GM18511 (cell line): ENCODE measurements at regions not wholly inside any gene's neighbourhood (a gene's known extent, or its start where the extent isn't known, plus 50 kb on each side); places are given as distances from the start of the nearest gene placed in this dataset.

Experiments used
- ATAC-seq: cut with Tn5 transposase; IDR thresholded peaks from one replicate; pipeline ENCODE4 v1.9.1; 2021; ENCODE audit warnings: mild to moderate bottlenecking, moderate library complexity; ENCODE audit not compliant: unreplicated experiment

GRCh38 chr15:97200161-97200560, 760.3 kb upstream of the ARRDC4 start:
- no peak for ATAC-seq

GRCh38 chr15:97210277-97210676, 750.2 kb upstream of the ARRDC4 start:
- no peak for ATAC-seq

- no peak for ATAC-seq
Observed at GRCh38 chr15:97215629-97216028, 744.9 kb upstream of the ARRDC4 start.

- ATAC-seq: no peak
Observed at GRCh38 chr15:97224191-97224641, 736.3 kb upstream of the ARRDC4 start.

DNA sequence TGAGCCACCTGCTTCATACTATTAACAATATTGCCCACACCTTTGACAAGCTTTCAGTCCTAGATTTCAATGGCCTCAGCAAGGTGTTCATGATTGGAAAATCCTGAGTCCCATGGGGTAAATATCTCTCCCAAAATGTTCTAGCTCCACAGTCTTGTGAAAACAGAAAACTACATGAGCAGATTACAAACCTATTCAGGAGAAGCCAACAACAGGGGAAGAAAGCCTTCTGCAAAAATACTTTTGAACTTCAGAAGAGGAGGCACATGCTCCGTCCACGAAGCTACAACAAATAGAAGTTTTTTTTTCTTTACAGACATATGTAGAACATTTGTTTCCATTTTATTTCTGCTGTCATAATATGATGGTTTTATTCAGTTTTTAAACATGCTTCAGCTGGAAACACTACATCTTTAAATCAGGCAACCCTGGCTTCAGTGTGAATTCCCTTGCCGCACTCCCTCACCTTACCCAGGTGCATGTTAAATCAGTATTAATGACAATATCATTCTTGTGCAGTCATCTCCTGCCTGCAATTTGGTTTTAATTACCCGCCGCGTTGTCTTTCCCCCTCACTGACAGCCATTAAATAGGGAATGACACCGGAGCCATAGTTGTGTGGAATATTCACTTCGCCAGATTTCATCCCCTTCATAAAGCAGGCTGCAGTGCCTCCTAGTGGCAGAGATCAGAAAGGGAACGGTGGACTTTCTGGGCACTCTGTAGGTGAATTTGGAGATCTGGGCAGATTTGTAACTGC, 725.5 kb upstream of the ARRDC4 start:
- no peak for ATAC-seq

DNA sequence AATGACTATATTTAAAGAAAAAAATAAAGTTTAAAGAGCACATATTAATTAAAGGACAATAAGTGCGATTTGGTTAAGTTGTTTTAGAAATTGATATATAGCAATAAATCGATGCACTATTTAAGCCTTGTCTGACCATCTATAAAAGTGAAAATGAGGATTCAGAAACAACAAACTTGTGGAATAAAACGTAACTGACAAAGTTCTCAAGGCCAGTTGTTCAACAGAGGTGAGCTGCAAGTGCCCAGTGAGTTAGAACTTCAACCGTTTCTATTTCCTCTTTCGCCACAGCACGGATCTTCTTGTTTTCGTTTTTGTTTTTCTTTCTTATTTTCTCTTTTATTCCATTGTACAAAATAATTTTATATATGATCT, 724.9 kb upstream of the ARRDC4 start:
- no peak for ATAC-seq

GRCh38 chr15:97236140-97236539, 724.4 kb upstream of the ARRDC4 start:
- no peak for ATAC-seq

DNA sequence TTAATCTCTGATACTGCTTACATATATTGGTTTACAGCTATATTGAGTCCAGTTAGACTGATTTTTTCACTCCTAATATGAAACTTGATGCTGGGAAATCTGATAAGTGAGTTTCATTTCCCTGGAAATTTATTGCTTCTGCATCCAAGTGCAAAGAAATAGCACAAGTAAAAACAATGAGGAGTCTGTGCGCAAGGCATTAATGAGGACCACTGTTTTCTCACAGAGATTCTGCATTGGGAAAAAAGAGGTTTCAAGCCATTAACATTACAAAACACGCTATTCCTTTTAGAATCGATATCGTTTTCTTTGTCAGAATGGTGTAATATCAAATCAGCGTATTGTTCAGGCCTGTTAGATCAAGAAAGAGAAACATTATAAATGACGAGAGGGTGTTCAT, 723.3 kb upstream of the ARRDC4 start:
- no peak for ATAC-seq

GRCh38 chr15:97248376-97248775, 712.1 kb upstream of the ARRDC4 start:
- ATAC-seq: no peak

GRCh38 chr15:97259943-97260342, 700.6 kb upstream of the ARRDC4 start:
- ATAC-seq: no peak

GRCh38 chr15:97301166-97301565, 659.3 kb upstream of the ARRDC4 start:
- no peak for ATAC-seq

- ATAC-seq: no peak
Observed at GRCh38 chr15:97316362-97316761, 644.1 kb upstream of the ARRDC4 start.

DNA sequence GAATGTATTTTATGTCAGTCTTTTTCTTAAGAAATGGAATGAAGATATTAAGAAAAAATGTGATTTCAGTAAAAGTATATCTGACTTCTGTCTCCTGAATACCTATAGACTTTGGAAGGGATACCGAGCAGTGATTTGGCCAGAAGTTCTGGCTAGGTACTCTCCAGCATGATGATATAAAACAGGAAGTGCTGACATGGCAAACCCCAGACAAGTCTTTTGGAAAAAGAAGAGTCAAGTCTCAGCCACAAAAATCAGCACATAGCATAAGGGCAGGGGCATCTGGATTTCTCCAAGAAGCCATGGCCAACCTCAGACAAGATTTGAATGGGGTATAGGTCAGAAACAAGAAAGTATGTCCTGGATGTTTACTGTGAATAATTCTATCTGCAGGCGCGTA, 643.3 kb upstream of the ARRDC4 start:
- ATAC-seq: no peak

GRCh38 chr15:97319291-97319690, 641.2 kb upstream of the ARRDC4 start:
- no peak for ATAC-seq

DNA sequence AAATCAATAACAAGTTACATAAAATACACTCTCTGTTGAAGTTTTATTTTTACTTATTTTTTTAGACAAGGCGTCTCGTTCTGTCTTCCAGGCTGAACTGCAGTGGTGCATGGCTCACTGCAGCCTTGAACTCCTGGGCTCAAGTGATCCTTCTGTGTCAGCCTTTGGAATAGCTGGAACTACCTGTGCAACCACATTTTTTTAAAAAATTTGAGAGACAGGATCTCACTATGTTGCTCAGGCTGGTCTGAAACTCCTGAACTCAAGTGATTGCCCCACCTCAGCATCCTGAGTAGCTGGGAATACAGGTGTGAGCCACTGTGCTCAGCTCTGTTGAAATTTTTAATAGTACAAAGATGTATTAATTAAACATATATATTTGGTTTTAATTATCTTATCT, 614.3 kb upstream of the ARRDC4 start:
- ATAC-seq: no peak

GRCh38 chr15:97350813-97351212, 609.7 kb upstream of the ARRDC4 start:
- no peak for ATAC-seq

DNA sequence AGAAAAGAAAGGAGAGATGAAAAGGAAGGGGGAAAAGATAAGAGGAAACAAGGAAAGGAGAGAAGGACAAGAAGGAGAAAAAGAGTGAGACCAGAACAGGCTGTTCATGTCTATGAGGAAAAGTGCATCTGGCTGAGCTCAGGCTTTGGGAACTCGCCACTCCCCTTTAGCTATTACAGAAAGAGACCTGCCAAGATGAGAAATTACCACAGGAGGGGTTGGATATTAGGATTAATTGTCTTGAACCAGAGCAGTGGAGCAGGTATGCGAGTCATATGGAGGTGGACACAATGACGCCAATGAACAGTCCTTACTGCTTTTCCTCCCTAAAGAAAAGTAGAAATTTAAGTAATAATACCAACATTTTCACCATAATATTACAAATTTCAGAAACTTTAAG, 577.0 kb upstream of the ARRDC4 start:
- ATAC-seq: no peak

- no peak for ATAC-seq
Observed at GRCh38 chr15:97386940-97387339, 573.6 kb upstream of the ARRDC4 start.

GRCh38 chr15:97401195-97401594, 559.3 kb upstream of the ARRDC4 start:
- no peak for ATAC-seq

DNA sequence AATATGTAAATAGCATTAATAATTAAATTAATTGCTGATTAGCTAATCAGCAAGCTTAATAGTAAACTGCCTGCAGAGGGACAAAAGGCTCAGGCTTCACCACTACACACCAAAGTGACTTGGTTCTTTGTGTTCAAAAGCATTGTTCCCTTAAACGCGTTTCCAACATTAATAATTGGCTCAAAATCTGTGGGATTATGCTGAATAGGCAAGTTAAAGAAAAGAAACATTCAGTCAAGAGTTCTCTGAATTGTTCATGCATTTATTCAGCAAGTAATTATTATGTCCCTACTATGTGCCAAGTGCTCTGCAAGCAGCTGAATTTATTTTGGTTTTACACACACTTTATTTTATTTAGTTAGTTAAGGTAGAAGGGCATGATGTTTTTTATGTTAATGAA, 558.5 kb upstream of the ARRDC4 start:
- ATAC-seq: no peak

DNA sequence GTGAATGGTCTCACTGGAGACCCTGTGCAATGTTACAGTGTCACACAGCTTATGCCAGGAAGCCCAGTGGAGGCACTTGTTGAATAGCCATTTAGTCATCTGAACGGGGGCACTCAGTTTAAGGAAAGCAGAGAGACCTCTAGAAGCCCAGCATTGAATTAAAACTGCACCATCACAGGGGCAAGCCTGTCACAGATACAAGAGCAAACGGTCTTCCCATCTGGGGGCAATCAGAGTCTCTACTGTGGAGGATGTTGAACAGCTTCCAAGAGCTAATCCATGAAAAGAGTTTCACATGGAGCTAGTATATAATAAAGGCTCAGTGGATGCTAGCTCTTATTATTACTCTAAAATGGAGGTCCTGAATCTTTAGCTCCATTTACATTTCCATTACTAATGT, 553.7 kb upstream of the ARRDC4 start:
- no peak for ATAC-seq

DNA sequence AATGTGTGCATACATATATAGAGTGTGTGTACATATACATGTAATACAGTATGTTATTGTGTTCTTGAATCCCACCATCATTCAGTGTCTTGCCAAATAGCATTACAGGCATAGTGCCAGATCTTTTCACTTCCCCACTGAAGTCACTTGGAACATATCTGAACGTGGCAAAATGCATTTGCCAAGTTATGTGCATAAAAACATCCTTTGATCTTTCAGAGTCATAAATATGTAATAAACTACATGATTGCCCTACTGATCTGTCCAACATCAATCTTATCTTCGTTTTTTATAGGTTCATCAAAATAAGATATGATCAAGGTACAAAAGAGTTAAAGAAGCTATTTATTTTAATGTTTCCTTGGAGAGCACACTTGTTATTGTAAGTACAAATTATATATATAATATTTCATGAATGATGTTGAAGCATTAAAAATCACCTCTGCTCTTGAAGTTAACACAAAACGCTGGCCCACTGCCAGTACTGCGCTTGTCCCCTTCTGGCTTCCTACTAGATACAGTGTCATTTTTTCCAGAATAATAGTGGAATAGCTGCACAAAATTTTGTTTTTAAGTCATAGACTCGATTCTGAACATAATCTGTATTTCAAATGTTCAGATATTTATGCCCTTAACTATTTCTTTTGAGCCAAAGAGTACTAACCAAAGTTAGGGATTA, 549.5 kb upstream of the ARRDC4 start:
- no peak for ATAC-seq

GRCh38 chr15:97420130-97420529, 540.4 kb upstream of the ARRDC4 start:
- ATAC-seq: no peak
